ENCODE measurements at regions not wholly inside any gene's neighbourhood (a gene's known extent, or its start where the extent isn't known, plus 50 kb on each side); places are given as distances from the start of the nearest gene placed in this dataset.

- TF ChIP-seq, protein P1, sequence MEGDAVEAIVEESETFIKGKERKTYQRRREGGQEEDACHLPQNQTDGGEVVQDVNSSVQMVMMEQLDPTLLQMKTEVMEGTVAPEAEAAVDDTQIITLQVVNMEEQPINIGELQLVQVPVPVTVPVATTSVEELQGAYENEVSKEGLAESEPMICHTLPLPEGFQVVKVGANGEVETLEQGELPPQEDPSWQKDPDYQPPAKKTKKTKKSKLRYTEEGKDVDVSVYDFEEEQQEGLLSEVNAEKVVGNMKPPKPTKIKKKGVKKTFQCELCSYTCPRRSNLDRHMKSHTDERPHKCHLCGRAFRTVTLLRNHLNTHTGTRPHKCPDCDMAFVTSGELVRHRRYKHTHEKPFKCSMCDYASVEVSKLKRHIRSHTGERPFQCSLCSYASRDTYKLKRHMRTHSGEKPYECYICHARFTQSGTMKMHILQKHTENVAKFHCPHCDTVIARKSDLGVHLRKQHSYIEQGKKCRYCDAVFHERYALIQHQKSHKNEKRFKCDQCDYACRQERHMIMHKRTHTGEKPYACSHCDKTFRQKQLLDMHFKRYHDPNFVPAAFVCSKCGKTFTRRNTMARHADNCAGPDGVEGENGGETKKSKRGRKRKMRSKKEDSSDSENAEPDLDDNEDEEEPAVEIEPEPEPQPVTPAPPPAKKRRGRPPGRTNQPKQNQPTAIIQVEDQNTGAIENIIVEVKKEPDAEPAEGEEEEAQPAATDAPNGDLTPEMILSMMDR (IDR thresholded peaks at IDR 0.05), result no peak
- TF ChIP-seq EP300 (IDR thresholded peaks at IDR 0.05), result no peak
Measured at GRCh38 chr7:34371922-34372321, 286.1 kb upstream of the NPSR1 start.

Measured in esophagus muscularis mucosa (tissue), 3 donors.